ENCODE measurements at regions not wholly inside any gene's neighbourhood (a gene's known extent, or its start where the extent isn't known, plus 50 kb on each side); places are given as distances from the start of the nearest gene placed in this dataset.

- DNase-seq = no peak
These were observed 253.0 kb downstream of the QKI start for GRCh38 chr6:163667372-163668060.

GRCh38 chr6:163665464-163665863 is 250.9 kb downstream of the QKI start:
- no peak for DNase-seq

GRCh38 chr6:163663575-163663974 is 249.1 kb downstream of the QKI start:
- no peak for DNase-seq

- no peak for DNase-seq
These were observed 248.2 kb downstream of the QKI start for GRCh38 chr6:163662604-163663225.

- DNase-seq = no peak
These were observed 246.8 kb downstream of the QKI start for GRCh38 chr6:163661272-163661671.

GRCh38 chr6:163659803-163660202 is 245.3 kb downstream of the QKI start:
- no peak for DNase-seq

- DNase-seq = no peak
These were observed 241.0 kb downstream of the QKI start for GRCh38 chr6:163655217-163656121.

GRCh38 chr6:163651915-163652668 is 237.6 kb downstream of the QKI start:
- no peak for DNase-seq

- DNase-seq = no peak
These were observed 236.9 kb downstream of the QKI start for GRCh38 chr6:163651426-163651825.

GRCh38 chr6:163648868-163649267 is 234.3 kb downstream of the QKI start:
- no peak for DNase-seq

GRCh38 chr6:163647624-163648023 is 233.1 kb downstream of the QKI start:
- DNase-seq = no peak

GRCh38 chr6:163646866-163647265 is 232.3 kb downstream of the QKI start:
- no peak for DNase-seq

- no peak for DNase-seq
These were observed 231.6 kb downstream of the QKI start for GRCh38 chr6:163646133-163646532.

GRCh38 chr6:163645560-163645959 is 231.0 kb downstream of the QKI start:
- no peak for DNase-seq

- DNase-seq = no peak
These were observed 229.3 kb downstream of the QKI start for GRCh38 chr6:163643866-163644265.

- DNase-seq = no peak
These were observed 227.2 kb downstream of the QKI start for GRCh38 chr6:163641706-163642105.

GRCh38 chr6:163640641-163641040 is 226.1 kb downstream of the QKI start:
- no peak for DNase-seq

- DNase-seq = no peak
These were observed 223.0 kb downstream of the QKI start for GRCh38 chr6:163637524-163637923.

- DNase-seq = no peak
These were observed 221.3 kb downstream of the QKI start for GRCh38 chr6:163635731-163636364.

- DNase-seq = no peak
These were observed 220.8 kb downstream of the QKI start for GRCh38 chr6:163635315-163635714.

GRCh38 chr6:163634211-163635171 is 220.0 kb downstream of the QKI start:
- peak; percentile 52 for DNase-seq
